MM.1S (cell line): ENCODE measurements at regions not wholly inside any gene's neighbourhood (a gene's known extent, or its start where the extent isn't known, plus 50 kb on each side); places are given as distances from the start of the nearest gene placed in this dataset.

Experiments used
- DNase-seq: peaks from one replicate; pipeline ENCODE4 v3.0.0-alpha.2; 2015
- H2AFZ ChIP-seq: fragments of 300-600 bp; sonication (generic); 2 replicates; pipeline ENCODE4 v1.6.0; 2016; ENCODE audit warnings: antibody characterized with exemption, low read length
- H3F3A ChIP-seq: fragments of 300-600 bp; sonication (generic); 2 replicates; pipeline ENCODE4 v1.6.1; 2016; ENCODE audit warnings: mild to moderate bottlenecking, antibody characterized with exemption, low read length, moderate library complexity, mixed read lengths; ENCODE audit not compliant: insufficient read depth
- H3K27ac ChIP-seq: fragments of 300-600 bp; sonication (generic); 2 replicates; pipeline ENCODE4 v1.5.1; 2016; ENCODE audit warnings: mild to moderate bottlenecking, low read length
- H3K27me3 ChIP-seq: fragments of 300-600 bp; sonication (generic); replicated peaks from 2 replicates; pipeline ENCODE4 v1.6.0; 2016; ENCODE audit warnings: low read length; ENCODE audit not compliant: insufficient read depth
- H3K36me3 ChIP-seq: fragments of 300-600 bp; sonication (generic); replicated peaks from 2 replicates; pipeline ENCODE4 v1.6.1; 2016; ENCODE audit warnings: mild to moderate bottlenecking, low read length, mixed read lengths; ENCODE audit not compliant: insufficient read depth
- H3K4me1 ChIP-seq: fragments of 300-600 bp; sonication (generic); 2 replicates; pipeline ENCODE4 v1.6.1; 2016; ENCODE audit warnings: low read length, mixed read lengths
- H3K4me2 ChIP-seq: fragments of 300-600 bp; sonication (generic); 2 replicates; pipeline ENCODE4 v1.6.0; 2016; ENCODE audit warnings: low read depth, low read length
- H3K4me3 ChIP-seq: fragments of 300-600 bp; sonication (generic); 2 replicates; pipeline ENCODE4 v1.5.1; 2016; ENCODE audit warnings: low read length, mixed read lengths
- H3K79me2 ChIP-seq: fragments of 300-600 bp; sonication (generic); 2 replicates; pipeline ENCODE4 v1.6.1; 2016; ENCODE audit warnings: mixed run types, low read length, mixed read lengths
- H3K9ac ChIP-seq: fragments of 300-600 bp; sonication (generic); 2 replicates; pipeline ENCODE4 v1.6.1; 2016; ENCODE audit warnings: low read length, mixed read lengths
- H3K9me2 ChIP-seq: fragments of 300-600 bp; sonication (generic); replicated peaks from 2 replicates; pipeline ENCODE4 v1.6.1; 2016; ENCODE audit warnings: mild to moderate bottlenecking, low read length, mixed read lengths; ENCODE audit not compliant: insufficient read depth
- H3K9me3 ChIP-seq: fragments of 300-600 bp; sonication (generic); replicated peaks from 2 replicates; pipeline ENCODE4 v1.6.1; 2016; ENCODE audit warnings: mild to moderate bottlenecking, low read length, mixed read lengths; ENCODE audit not compliant: insufficient read depth
- H4K20me1 ChIP-seq: fragments of 300-600 bp; sonication (generic); 2 replicates; pipeline ENCODE4 v1.6.1; 2016; ENCODE audit warnings: mild to moderate bottlenecking, low read length, moderate library complexity, mixed read lengths; ENCODE audit not compliant: insufficient read depth
- CTCF ChIP-seq: fragments of 300-600 bp; sonication (generic); IDR thresholded peaks from 2 replicates; pipeline ENCODE4 v1.5.1; 2016; ENCODE audit warnings: antibody characterized with exemption, low read length, mixed read lengths
- EZH2 ChIP-seq: fragments of 300-600 bp; sonication (generic); optimal IDR thresholded peaks from 2 replicates; pipeline ENCODE3; 2017; ENCODE audit warnings: low read depth, mild to moderate bottlenecking, antibody characterized with exemption, low read length, mixed read lengths
- EZH2phosphoT487 ChIP-seq: fragments of 300-600 bp; sonication (generic); IDR thresholded peaks from 2 replicates; pipeline ENCODE4 v1.6.1; 2018; ENCODE audit warnings: antibody characterized with exemption, low read length

GRCh38 chr20:20851385-20851784, 138.9 kb upstream of the RALGAPA2 start:
- H3K4me2 ChIP-seq, result no peak overlapping the region
- H3K9me2 ChIP-seq, result no peaks in the 10 kb centered on the region
- no peak overlapping the region for H3K9ac ChIP-seq
- no peak for TF ChIP-seq EZH2
- TF ChIP-seq EZH2phosphoT487, result no peak
- TF ChIP-seq CTCF, result no peak
- H3K4me1 ChIP-seq, result no peaks in the 10 kb centered on the region
- H3K36me3 ChIP-seq, result no peaks in the 10 kb centered on the region
- H3F3A ChIP-seq, result no peaks in the 10 kb centered on the region
- H3K27ac ChIP-seq, result no peak overlapping the region
- H2AFZ ChIP-seq, result no peak overlapping the region
- no peak for DNase-seq
- no peak overlapping the region for H3K4me3 ChIP-seq
- no peaks in the 10 kb centered on the region for H3K79me2 ChIP-seq
- H3K9me3 ChIP-seq, result no peaks in the 10 kb centered on the region
- H3K27me3 ChIP-seq, result no peaks in the 10 kb centered on the region
- H4K20me1 ChIP-seq, result no peaks in the 10 kb centered on the region

GRCh38 chr20:20850407-20850806, 138.0 kb upstream of the RALGAPA2 start:
- no peaks in the 10 kb centered on the region for H3K9me2 ChIP-seq
- H3K36me3 ChIP-seq, result no peaks in the 10 kb centered on the region
- H3F3A ChIP-seq, result no peaks in the 10 kb centered on the region
- no peaks in the 10 kb centered on the region for H3K79me2 ChIP-seq
- DNase-seq, result no peak
- no peak for TF ChIP-seq EZH2phosphoT487
- H3K27ac ChIP-seq, result no peak overlapping the region
- no peak overlapping the region for H3K4me2 ChIP-seq
- no peaks in the 10 kb centered on the region for H3K4me1 ChIP-seq
- H3K4me3 ChIP-seq, result no peak overlapping the region
- H2AFZ ChIP-seq, result no peak overlapping the region
- H4K20me1 ChIP-seq, result no peaks in the 10 kb centered on the region
- no peaks in the 10 kb centered on the region for H3K9me3 ChIP-seq
- H3K27me3 ChIP-seq, result no peaks in the 10 kb centered on the region
- no peak overlapping the region for H3K9ac ChIP-seq

GRCh38 chr20:20849161-20849560, 136.7 kb upstream of the RALGAPA2 start:
- Histone ChIP-seq H3F3A (no peaks in the 10 kb centered on the region), H3K9ac (no peak overlapping the region), H3K4me3 (no peak overlapping the region), H4K20me1 (no peaks in the 10 kb centered on the region), H3K27ac (no peak overlapping the region), H3K27me3 (no peaks in the 10 kb centered on the region), H3K4me1 (no peaks in the 10 kb centered on the region), H3K4me2 (no peak overlapping the region), H3K36me3 (no peaks in the 10 kb centered on the region), H3K9me3 (no peaks in the 10 kb centered on the region), H2AFZ (no peak overlapping the region), H3K79me2 (no peaks in the 10 kb centered on the region), H3K9me2 (no peaks in the 10 kb centered on the region)
- TF ChIP-seq EZH2phosphoT487 (no peak), CTCF (no peak), EZH2 (no peak)
- no peak for DNase-seq

DNA sequence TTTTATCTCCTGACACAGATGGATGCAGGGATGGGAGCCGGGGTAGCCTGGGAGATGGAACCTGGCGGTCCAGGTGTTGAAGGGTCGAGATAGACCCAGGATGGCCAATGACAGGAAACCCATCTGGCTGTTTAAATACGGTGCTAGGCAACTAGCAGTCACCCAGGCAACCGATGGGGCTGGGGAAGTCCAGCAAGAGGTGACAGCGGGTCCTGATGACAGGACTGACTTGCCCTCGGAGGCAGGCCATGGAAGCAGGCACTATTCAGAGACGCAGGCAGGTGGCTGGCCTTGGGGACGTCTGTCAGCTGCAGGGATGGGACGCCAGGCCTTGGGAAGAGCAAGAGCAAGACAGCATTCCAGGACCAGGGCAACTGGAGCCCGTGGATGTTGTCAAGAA, 135.4 kb upstream of the RALGAPA2 start:
- Histone ChIP-seq H3K9ac (no peak overlapping the region), H2AFZ (no peak overlapping the region), H3F3A (no peaks in the 10 kb centered on the region), H3K9me2 (no peaks in the 10 kb centered on the region), H3K27ac (no peak overlapping the region), H3K79me2 (no peaks in the 10 kb centered on the region), H3K4me2 (no peak overlapping the region), H3K4me1 (no peaks in the 10 kb centered on the region), H3K9me3 (no peaks in the 10 kb centered on the region), H3K4me3 (no peak overlapping the region), H3K36me3 (no peaks in the 10 kb centered on the region), H3K27me3 (no peaks in the 10 kb centered on the region), H4K20me1 (no peaks in the 10 kb centered on the region)
- DNase-seq, result no peak
- TF ChIP-seq CTCF, result no peak
- no peak for TF ChIP-seq EZH2
- TF ChIP-seq EZH2phosphoT487, result no peak
